ENCODE measurements at regions not wholly inside any gene's neighbourhood (a gene's known extent, or its start where the extent isn't known, plus 50 kb on each side); places are given as distances from the start of the nearest gene placed in this dataset.

DNA sequence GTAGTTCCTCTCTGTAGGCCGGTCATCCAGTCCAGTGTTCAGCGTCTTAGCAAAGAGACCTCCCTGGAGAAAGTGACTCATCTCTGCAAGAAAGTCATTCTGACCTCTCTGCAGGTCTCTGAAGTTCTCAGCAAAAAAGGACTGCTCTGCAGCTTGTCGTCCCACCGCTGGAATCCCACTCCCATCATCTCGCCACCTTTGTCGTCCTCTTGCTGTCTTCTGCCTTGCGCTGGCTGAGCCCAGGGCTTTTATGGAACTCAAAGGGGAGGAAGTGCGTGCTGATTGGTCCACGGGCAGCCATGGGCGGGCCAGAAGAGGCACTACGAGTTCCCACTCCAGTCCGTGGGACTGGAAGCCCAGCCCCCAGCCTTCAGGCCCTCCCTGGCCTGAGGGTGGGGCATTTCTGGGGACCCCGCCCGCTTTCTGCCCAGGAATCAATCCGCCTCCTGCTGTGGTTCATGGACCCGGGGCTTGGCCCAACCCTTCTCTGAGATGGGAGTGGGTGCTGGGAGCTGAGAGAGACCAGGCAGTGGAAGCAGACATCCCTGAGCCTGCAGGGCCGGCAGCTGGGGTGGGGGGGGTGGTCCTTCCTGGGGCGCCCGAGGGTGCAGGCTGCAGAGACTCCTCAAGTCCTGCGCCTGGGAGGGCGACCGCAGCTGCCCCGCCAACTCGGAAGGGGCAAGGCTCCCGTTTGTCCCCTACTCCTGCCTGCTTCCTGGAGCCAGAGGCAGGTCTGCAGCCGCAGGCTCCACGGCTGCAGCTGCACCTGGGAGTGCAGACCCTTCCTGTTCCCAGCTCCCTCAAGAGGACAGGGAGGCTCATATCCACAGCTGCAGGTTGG lies 660.7 kb upstream of the RAB6C start:
- TF ChIP-seq, protein P1, sequence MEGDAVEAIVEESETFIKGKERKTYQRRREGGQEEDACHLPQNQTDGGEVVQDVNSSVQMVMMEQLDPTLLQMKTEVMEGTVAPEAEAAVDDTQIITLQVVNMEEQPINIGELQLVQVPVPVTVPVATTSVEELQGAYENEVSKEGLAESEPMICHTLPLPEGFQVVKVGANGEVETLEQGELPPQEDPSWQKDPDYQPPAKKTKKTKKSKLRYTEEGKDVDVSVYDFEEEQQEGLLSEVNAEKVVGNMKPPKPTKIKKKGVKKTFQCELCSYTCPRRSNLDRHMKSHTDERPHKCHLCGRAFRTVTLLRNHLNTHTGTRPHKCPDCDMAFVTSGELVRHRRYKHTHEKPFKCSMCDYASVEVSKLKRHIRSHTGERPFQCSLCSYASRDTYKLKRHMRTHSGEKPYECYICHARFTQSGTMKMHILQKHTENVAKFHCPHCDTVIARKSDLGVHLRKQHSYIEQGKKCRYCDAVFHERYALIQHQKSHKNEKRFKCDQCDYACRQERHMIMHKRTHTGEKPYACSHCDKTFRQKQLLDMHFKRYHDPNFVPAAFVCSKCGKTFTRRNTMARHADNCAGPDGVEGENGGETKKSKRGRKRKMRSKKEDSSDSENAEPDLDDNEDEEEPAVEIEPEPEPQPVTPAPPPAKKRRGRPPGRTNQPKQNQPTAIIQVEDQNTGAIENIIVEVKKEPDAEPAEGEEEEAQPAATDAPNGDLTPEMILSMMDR (IDR thresholded peaks at IDR 0.05; ENCODE audit: insufficient read depth, low read length), result no peak
- H3K4me3 ChIP-seq (ENCODE audit: low read depth, low read length), result no peak overlapping the region
- no peak for DNase-seq (ENCODE audit: low read depth)

DNA sequence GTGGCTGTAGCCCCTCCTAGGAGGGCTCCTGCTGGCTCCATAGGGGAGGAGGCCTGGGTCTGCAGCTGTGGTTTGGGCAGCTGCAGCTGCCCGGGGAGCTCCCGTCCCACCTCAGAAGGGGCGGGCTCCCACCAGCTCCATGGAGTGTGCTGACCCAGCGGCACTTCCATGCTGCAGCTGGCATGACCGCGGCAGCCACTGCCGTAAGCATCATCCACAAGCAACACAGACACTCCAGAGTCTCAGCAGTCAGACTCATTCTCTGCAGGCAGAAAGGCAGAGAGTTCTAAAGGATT lies 660.1 kb upstream of the RAB6C start:
- no peak overlapping the region for H3K4me3 ChIP-seq (ENCODE audit: low read depth, low read length)
- TF ChIP-seq, protein P1 (IDR thresholded peaks at IDR 0.05; ENCODE audit: insufficient read depth, low read length), result no peak
- no peak for DNase-seq (ENCODE audit: low read depth)

DNA sequence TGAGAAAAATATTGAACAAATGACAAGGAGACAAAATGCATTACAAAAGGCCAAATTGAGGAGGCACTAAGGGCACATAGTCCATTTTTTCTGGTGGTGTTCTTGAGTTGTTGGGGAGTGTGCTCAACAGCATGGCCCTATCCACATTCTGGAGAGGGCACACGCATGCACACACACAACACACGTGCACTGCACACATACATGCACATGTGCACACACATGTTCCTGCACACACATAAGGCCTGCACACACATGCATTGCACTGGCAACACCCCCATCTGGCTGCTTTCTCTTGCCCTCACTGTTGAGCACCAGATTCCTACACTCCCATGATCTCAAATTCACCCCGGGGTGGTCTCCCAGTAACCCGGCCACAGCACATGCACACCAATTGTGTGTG lies 659.2 kb upstream of the RAB6C start:
- TF ChIP-seq, protein P1 (IDR thresholded peaks at IDR 0.05; ENCODE audit: insufficient read depth, low read length), result no peak
- H3K4me3 ChIP-seq (ENCODE audit: low read depth, low read length), result no peak overlapping the region
- DNase-seq (ENCODE audit: low read depth), result no peak

DNA sequence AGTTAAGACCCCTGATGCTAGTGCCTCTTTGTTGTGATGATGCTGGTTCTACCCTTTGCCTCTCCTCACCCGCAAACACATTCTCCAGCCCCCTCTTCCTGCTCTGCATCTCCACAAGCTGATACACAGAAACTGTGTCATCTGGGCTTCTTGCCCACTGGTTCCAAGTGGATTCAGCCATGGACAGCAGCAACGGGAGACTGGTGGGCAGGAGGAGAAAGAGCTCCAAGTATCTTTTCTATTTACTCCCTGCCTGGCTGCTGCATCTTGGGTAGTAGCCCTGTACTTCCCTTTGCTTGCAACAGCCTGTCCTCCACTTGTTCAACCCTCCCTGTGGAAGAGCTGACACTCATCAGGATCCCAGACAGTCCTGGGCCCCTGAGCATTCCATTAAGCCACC lies 655.1 kb upstream of the RAB6C start:
- TF ChIP-seq, protein P1 (IDR thresholded peaks at IDR 0.05; ENCODE audit: insufficient read depth, low read length), result no peak
- no peak for DNase-seq (ENCODE audit: low read depth)
- H3K4me3 ChIP-seq (ENCODE audit: low read depth, low read length), result no peak overlapping the region

DNA sequence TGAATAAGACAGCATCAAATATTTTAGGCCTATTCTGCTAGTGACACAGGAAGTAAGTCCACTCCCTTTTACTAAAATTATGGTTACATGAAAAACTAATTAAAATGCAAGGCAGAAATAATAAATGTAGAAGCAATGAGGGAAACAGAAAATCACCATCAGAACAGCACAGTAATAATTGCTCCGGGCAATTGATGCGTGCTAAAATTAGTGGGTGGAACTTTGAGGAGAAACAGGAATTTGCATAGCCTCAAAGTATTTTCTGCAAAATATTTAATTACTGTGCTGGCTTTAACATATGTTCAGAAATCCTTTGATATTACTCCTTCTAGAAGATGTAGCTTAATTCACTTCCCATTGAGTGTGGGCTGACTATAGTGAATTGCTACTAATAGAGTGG lies 654.3 kb upstream of the RAB6C start:
- TF ChIP-seq, protein P1 (IDR thresholded peaks at IDR 0.05; ENCODE audit: insufficient read depth, low read length), result no peak
- no peak overlapping the region for H3K4me3 ChIP-seq (ENCODE audit: low read depth, low read length)
- DNase-seq (ENCODE audit: low read depth), result no peak

DNA sequence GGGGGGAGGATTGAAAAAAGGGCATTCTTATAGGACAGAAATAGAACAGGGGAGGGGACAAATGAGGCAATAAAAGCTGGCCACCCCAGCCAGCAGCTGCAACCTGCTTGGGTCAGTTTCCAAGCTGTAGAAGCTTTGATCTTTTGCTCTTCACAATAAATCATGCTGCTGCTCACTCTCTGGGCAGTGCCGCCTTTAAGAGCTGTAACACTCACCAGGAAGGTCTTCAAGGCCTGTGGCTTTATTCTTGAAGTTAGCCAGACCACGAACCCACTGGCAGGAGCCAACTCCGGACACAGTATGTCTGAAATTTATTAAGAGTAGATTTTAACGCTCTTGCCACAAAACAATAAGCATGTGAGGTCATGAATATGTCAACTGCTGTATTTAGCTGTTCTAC lies 649.9 kb upstream of the RAB6C start:
- TF ChIP-seq, protein P1 (IDR thresholded peaks at IDR 0.05; ENCODE audit: insufficient read depth, low read length), result no peak
- H3K4me3 ChIP-seq (ENCODE audit: low read depth, low read length), result no peak overlapping the region
- DNase-seq (ENCODE audit: low read depth), result no peak

DNA sequence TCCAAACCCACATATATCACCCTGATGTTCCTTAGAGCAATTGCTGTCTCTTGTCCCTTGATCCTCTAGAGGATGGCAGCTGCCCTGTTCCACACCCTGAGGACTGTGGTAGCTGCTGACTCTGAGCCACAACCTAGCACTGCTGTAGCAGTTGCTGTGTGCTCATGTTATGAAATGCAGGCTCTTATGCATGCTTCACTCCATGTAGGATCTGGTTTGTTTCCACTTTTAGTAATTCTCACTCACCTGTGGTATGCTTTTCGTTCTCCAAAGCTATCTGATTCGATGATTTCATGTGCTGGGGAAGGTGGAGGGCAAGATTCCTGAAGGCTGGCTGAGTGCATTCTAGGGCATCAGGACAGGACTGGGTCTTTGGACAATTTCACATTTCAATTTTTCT lies 649.0 kb upstream of the RAB6C start:
- no peak for DNase-seq (ENCODE audit: low read depth)
- no peak overlapping the region for H3K4me3 ChIP-seq (ENCODE audit: low read depth, low read length)
- TF ChIP-seq, protein P1 (IDR thresholded peaks at IDR 0.05; ENCODE audit: insufficient read depth, low read length), result no peak

Data from fibroblast of the aortic adventitia (primary cell).